ENCODE measurements at regions not wholly inside any gene's neighbourhood (a gene's known extent, or its start where the extent isn't known, plus 50 kb on each side); places are given as distances from the start of the nearest gene placed in this dataset.
A peak's percentile ranks its signal among the peaks of the same experiment; 100 is the strongest.

- DNase-seq (ENCODE audit: low read depth) = no peak
Observed at GRCh38 chr16:54231919-54232318, 54.7 kb downstream of the IRX3 start.

GRCh38 chr16:54231336-54231735, 55.3 kb downstream of the IRX3 start:
- DNase-seq (ENCODE audit: low read depth) = no peak

- no peak for DNase-seq (ENCODE audit: low read depth)
Observed at GRCh38 chr16:54228325-54228724, 58.3 kb downstream of the IRX3 start.

GRCh38 chr16:54226296-54227010, 60.1 kb downstream of the IRX3 start:
- DNase-seq (ENCODE audit: low read depth) = no peak

- no peak for DNase-seq (ENCODE audit: low read depth)
Observed at GRCh38 chr16:54219709-54220108, 66.9 kb downstream of the IRX3 start.

- no peak for DNase-seq (ENCODE audit: low read depth)
Observed at GRCh38 chr16:54216688-54217087, 69.9 kb downstream of the IRX3 start.

- no peak for DNase-seq (ENCODE audit: low read depth)
Observed at GRCh38 chr16:54216268-54216667, 70.3 kb downstream of the IRX3 start.

GRCh38 chr16:54215471-54215870, 71.1 kb downstream of the IRX3 start:
- DNase-seq (ENCODE audit: low read depth) = no peak

GRCh38 chr16:54213322-54213721, 73.3 kb downstream of the IRX3 start:
- DNase-seq (ENCODE audit: low read depth) = no peak

- no peak for DNase-seq (ENCODE audit: low read depth)
Observed at GRCh38 chr16:54212893-54213292, 73.7 kb downstream of the IRX3 start.

GRCh38 chr16:54211203-54211602, 75.4 kb downstream of the IRX3 start:
- DNase-seq (ENCODE audit: low read depth) = no peak

GRCh38 chr16:54210452-54211125, 76.0 kb downstream of the IRX3 start:
- no peak for DNase-seq (ENCODE audit: low read depth)

GRCh38 chr16:54208237-54208636, 78.3 kb downstream of the IRX3 start:
- no peak for DNase-seq (ENCODE audit: low read depth)

- DNase-seq (ENCODE audit: low read depth) = no peak
Observed at GRCh38 chr16:54207837-54208236, 78.8 kb downstream of the IRX3 start.

- DNase-seq (ENCODE audit: low read depth) = peak; percentile 13
Observed at GRCh38 chr16:54204756-54205155, 81.8 kb downstream of the IRX3 start.

GRCh38 chr16:54203851-54204505, 82.6 kb downstream of the IRX3 start:
- no peak for DNase-seq (ENCODE audit: low read depth)

GRCh38 chr16:54203384-54203783, 83.2 kb downstream of the IRX3 start:
- no peak for DNase-seq (ENCODE audit: low read depth)
